SH-SY5Y (cell line): ENCODE measurements at regions not wholly inside any gene's neighbourhood (a gene's known extent, or its start where the extent isn't known, plus 50 kb on each side); places are given as distances from the start of the nearest gene placed in this dataset.

Experiments used
- GATA2 ChIP-seq: IDR thresholded peaks from 2 replicates; pipeline ENCODE4 v1.6.1; 2011; ENCODE audit warnings: mild to moderate bottlenecking, low read depth, low read length
- GATA3 ChIP-seq: IDR thresholded peaks from 2 replicates; pipeline ENCODE4 v1.6.1; 2011; ENCODE audit warnings: low read depth, mild to moderate bottlenecking, low read length, moderate library complexity

GRCh38 chr14:82134411-82134810, 600.8 kb upstream of the SEL1L start:
- no peak for TF ChIP-seq GATA2
- TF ChIP-seq GATA3, result no peak
